ENCODE measurements at regions not wholly inside any gene's neighbourhood (a gene's known extent, or its start where the extent isn't known, plus 50 kb on each side); places are given as distances from the start of the nearest gene placed in this dataset.

- TF ChIP-seq ZFP30 (CRISPR knock-in tag; IDR thresholded peaks at IDR 0.05): no peak
- no peak for TF ChIP-seq TOX (CRISPR knock-in tag; IDR thresholded peaks at IDR 0.05; ENCODE audit: borderline replicate concordance)
- no peak for TF ChIP-seq ZFP3 (CRISPR knock-in tag; IDR thresholded peaks at IDR 0.05)
- no peak for TF ChIP-seq PPARA (CRISPR knock-in tag; IDR thresholded peaks at IDR 0.05; ENCODE audit: borderline replicate concordance)
- TF ChIP-seq SNAI2 (CRISPR knock-in tag; IDR thresholded peaks at IDR 0.05): no peak
- TF ChIP-seq ARNTL (CRISPR knock-in tag; IDR thresholded peaks at IDR 0.05; ENCODE audit: borderline replicate concordance, low read depth): no peak
- TF ChIP-seq POU6F1 (CRISPR knock-in tag; IDR thresholded peaks at IDR 0.05; ENCODE audit: borderline replicate concordance, low read depth): no peak
- no peak for TF ChIP-seq TSHZ2 (CRISPR knock-in tag; IDR thresholded peaks at IDR 0.05)
- no peak for TF ChIP-seq BACH2 (CRISPR knock-in tag; IDR thresholded peaks at IDR 0.05; ENCODE audit: borderline replicate concordance)
- no peak for TF ChIP-seq CREB5 (CRISPR knock-in tag; IDR thresholded peaks at IDR 0.05; ENCODE audit: low read depth)
- no peak for TF ChIP-seq ESRRG (CRISPR knock-in tag; IDR thresholded peaks at IDR 0.05)
- TF ChIP-seq PATZ1 (CRISPR knock-in tag; IDR thresholded peaks at IDR 0.05; ENCODE audit: borderline replicate concordance): no peak
- ATAC-seq: no peak
Measured at GRCh38 chr5:104444656-104445055, 882.1 kb upstream of the NUDT12 start.

- no peak for TF ChIP-seq GLIS3 (CRISPR knock-in tag; IDR thresholded peaks at IDR 0.05)
- no peak for TF ChIP-seq CSRNP3 (CRISPR knock-in tag; IDR thresholded peaks at IDR 0.05)
- no peak for TF ChIP-seq BACH2 (CRISPR knock-in tag; IDR thresholded peaks at IDR 0.05; ENCODE audit: borderline replicate concordance)
- TF ChIP-seq ARNTL (CRISPR knock-in tag; IDR thresholded peaks at IDR 0.05; ENCODE audit: borderline replicate concordance, low read depth): no peak
- TF ChIP-seq ZFP30 (CRISPR knock-in tag; IDR thresholded peaks at IDR 0.05): no peak
- TF ChIP-seq TOX (CRISPR knock-in tag; IDR thresholded peaks at IDR 0.05; ENCODE audit: borderline replicate concordance): no peak
- no peak for TF ChIP-seq ZC3H10 (CRISPR knock-in tag; IDR thresholded peaks at IDR 0.05)
- no peak for ATAC-seq
Measured at GRCh38 chr5:104443706-104444105, 881.1 kb upstream of the NUDT12 start.

GRCh38 chr5:104431981-104432380 is 869.4 kb upstream of the NUDT12 start:
- ATAC-seq: peak; percentile 70; the same call in 1 of the 3 replicates
- TF ChIP-seq ZC3H10 (CRISPR knock-in tag; IDR thresholded peaks at IDR 0.05) (no peak), SNAI2 (CRISPR knock-in tag; IDR thresholded peaks at IDR 0.05) (no peak), ZFP30 (CRISPR knock-in tag; IDR thresholded peaks at IDR 0.05) (no peak), TOX (CRISPR knock-in tag; IDR thresholded peaks at IDR 0.05; ENCODE audit: borderline replicate concordance) (no peak), ARNTL (CRISPR knock-in tag; IDR thresholded peaks at IDR 0.05; ENCODE audit: borderline replicate concordance, low read depth) (no peak), ZNF8 (CRISPR knock-in tag; IDR thresholded peaks at IDR 0.05) (no peak), ISL1 (CRISPR knock-in tag; IDR thresholded peaks at IDR 0.05) (peak; percentile 54; the same call in 1 of the 2 replicates), TCF4 (CRISPR knock-in tag; IDR thresholded peaks at IDR 0.05; ENCODE audit: borderline replicate concordance) (peak; percentile 98), ZNF565 (CRISPR knock-in tag; conservative IDR thresholded peaks at IDR 0.05; ENCODE audit: low read depth) (no peak), ZFP3 (CRISPR knock-in tag; IDR thresholded peaks at IDR 0.05) (no peak), GLIS3 (CRISPR knock-in tag; IDR thresholded peaks at IDR 0.05) (no peak), CREB5 (CRISPR knock-in tag; IDR thresholded peaks at IDR 0.05; ENCODE audit: low read depth) (no peak), PATZ1 (CRISPR knock-in tag; IDR thresholded peaks at IDR 0.05; ENCODE audit: borderline replicate concordance) (no peak), ZNF70 (CRISPR knock-in tag; IDR thresholded peaks at IDR 0.05) (no peak), TSHZ2 (CRISPR knock-in tag; IDR thresholded peaks at IDR 0.05) (peak; percentile 85), CSDC2 (CRISPR knock-in tag; IDR thresholded peaks at IDR 0.05) (no peak)
